ENCODE measurements at regions not wholly inside any gene's neighbourhood (a gene's known extent, or its start where the extent isn't known, plus 50 kb on each side); places are given as distances from the start of the nearest gene placed in this dataset.
A peak's percentile ranks its signal among the peaks of the same experiment; 100 is the strongest.

DNA sequence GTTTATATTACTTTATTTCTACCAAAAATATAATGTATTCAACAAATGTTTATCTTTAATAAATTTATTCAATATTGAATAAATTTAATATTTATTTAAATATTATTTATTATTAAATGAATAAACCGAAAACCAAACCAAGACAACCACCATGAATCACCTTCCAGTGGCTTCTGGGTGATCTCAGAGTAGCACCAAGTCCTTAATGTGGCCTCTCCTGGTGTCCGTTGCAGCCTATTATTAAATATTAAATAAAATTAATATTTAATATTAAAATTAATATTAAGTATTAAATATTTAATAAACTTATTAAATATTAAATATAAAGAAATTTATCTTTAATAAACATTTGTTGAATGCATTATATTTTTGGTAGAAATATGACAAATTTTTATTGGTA lies 143.3 kb upstream of the PLPP4 start:
- no peak for DNase-seq

DNA sequence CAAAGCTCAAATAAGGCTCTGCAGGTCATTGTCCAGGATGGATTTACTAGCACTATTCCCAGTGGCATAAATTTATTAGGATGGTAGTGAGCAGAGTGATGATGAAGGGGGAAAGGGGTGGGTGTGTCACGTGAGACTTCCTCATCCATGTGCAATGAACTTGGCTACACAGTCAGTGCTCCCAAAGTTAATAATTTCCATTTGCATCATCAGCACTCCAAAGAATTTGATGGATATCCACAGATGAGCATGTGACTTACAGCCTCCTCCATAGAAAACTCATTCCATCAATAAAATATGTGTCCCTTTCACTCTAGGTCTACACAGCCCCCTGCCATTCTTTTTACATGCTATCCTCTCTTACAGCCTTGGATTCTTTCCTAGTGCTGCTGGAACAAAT lies 142.6 kb upstream of the PLPP4 start:
- DNase-seq = no peak

DNA sequence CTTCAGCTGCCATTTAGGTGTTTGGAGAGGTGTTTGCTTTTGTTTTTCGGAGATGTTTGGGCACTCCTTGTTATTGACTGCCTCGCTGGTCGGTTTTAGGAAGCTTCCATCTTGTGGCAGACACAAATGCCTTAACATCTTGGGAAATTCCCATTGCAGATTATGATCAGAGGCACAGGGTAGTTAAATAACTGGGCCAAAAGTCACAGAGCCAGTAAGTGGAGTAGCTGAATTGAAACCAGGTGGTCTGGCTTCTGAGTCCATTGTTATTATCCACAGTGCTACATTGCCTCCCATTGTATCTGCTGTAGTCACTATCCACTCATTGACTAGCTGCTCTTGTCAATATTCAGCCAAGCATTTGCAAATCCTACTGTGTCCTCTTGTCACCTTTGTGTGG lies 138.2 kb upstream of the PLPP4 start:
- DNase-seq = no peak

DNA sequence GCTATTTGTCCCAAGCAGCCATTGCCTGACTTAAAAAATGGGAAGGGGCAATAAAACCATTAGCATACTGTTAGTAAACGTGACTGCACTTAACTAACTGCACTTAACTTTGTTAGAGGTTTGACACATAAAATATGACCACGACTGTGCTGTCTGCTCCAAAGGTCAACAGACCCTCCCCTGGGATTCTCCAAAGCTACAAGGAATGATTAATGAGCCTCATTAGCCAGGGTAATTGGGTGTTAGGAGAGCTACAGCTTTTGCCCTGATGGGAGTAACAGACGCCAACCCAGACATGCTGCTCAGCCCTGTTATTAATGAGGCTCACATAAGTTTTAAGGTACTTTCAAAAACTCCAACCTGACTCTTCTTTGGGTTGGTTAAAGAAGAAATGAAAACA lies 129.4 kb upstream of the PLPP4 start:
- no peak for DNase-seq

DNA sequence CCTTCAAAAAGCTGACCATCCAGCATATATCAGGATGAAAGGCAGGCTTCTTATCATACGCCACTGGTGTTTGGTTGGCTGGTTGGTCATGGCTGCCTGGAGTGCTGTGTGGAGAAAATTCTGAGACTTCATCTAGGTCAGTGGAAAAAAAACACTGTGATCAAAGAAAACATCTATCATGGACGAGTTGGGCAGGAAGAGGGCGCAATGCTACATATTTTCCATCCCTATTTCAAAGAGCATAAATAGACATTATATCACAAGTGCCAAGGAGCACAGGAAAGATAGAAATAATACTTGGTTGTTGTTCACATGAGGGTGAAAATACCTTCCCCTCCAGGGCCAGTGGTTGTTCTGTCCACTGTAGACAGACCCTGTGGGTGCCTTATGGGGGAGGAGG lies 128.4 kb upstream of the PLPP4 start:
- DNase-seq = no peak

DNA sequence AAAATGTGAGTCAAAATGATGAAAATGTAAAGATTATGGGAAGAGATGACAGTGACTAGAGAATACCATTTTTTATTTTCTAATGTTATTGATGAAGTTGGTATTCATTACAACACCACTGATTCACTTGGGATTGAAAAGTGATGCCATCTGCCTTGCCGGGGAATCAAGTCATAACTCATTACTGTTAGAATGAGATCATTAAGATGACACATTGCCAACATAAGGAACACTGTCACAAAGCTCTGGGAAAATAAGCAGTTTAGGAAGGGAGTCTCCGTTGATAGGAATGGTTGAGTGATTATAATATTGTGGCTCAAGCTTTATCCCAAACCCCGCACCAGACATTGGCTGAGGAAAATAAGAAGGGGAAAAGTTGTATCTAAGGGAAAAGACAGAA lies 121.5 kb upstream of the PLPP4 start:
- no peak for DNase-seq

DNA sequence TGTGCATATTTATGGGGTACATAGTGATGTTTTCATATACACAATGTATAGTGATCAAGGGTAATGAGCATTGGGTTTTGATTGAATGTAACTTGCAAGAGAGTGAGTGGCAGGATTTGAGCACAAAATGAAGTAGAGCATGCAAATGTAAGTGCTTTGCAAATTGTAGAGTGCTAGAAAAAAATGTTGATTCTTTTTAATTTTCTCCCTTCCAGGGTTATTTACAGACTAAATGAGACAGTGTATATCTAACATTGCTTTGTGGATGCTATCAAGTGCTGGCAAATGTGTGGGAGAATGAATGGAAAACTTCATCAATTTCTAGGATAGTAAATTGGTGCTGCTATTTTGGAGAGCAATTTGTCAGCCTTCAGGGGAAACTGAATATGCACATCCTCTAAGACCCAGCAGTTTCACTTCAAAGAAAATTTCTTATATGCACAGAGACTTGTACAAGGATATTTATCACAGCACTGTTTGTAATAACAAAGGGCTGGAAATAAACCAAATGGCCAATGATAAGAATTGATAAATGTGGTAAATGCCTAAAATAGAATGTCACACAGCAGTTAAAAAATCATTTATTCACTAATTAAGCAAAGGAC lies 120.6 kb upstream of the PLPP4 start:
- no peak for DNase-seq

DNA sequence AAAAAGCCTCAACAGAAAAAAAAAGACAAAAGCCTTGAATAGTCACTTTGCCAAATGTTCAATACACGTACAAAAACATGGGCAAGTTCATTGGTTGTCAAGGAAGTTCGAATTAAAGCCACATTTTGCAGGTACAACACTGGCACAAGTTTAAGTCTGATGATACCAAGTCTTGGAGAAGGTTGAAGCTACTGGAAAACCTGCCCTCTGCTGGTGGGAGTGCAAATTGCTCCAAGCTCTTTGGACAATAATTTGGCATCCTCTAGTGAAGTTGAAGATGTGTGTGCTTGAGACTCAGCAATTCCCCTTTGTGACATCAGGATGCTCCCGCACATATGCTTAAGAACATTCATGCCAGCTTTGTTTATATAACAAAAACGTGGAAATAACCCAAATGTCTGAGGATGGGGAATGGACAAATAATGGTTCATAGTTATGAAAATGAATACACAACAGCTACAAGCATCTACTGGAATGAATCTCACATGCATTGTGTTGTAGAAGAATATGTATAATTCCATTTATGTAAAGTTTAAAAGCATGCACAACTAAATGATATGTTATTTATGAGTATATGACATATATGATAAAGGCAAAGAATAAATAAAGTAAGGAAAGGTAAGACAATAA lies 120.0 kb upstream of the PLPP4 start:
- peak; percentile 18 for DNase-seq

DNA sequence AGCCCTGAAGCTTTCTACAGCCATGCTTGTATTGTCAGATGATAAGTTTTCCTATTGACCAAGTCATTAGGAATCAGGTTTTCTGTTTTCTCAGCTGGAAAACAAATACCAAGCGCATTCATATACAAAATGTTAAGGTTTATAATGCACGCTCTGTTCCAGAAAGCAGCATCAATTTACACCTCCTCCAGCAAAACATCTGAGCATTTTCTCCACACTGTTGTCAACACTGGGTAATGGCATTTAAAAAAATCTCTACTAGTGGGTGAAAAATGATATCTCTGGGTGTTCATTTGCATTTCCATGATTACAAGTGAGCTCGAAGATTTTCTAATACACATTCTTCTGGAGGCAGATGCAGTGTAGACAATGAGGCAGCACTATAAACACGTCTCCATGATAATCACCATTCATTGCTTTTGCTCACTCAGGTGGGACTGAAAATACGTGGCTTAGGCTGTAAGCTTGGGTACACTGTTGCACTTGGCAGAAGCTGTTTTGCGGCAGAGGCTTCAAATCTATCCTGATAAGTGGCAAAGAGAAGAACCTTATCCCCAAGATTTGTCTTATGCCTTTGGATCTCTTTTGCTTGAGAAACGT lies 114.8 kb upstream of the PLPP4 start:
- DNase-seq = no peak

DNA sequence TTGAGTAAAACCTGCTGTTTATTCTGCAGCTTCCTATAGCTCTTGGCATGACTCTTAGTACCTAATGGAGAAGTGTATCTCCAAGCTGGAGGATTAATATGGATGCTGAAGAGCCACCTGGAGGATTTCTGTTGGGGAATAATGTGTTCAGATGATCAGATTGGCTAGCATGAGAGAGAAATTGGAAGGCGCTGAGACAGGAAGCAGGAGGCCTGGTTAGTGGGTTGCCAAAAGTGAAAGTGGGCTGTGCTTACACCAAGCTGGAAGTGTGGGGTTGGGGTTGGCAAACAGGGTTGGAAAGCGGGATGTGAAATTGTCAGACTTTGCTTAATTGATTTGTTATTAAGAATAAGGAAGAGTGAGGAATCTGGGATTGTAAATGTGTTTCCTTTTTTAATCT lies 111.8 kb upstream of the PLPP4 start:
- no peak for DNase-seq

DNA sequence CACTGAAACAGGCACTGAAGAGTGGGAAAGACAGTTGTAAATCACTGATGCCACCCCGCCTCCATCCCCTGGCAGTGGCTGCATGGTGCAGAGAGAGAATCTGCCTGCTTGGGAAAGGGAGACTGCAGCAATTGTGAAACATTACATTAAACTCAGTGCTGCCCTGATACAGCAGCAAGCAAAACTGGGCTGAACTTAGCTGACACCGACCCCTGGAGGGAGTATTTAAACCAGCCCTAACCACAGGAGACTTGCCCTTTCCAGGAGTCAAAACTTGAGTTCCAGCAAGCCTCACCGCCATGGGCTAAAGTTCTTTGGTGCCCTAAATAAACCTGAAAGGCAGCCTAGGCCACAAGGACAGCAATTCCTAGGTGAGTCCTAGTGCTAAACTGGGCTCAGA lies 109.4 kb upstream of the PLPP4 start:
- DNase-seq = no peak

DNA sequence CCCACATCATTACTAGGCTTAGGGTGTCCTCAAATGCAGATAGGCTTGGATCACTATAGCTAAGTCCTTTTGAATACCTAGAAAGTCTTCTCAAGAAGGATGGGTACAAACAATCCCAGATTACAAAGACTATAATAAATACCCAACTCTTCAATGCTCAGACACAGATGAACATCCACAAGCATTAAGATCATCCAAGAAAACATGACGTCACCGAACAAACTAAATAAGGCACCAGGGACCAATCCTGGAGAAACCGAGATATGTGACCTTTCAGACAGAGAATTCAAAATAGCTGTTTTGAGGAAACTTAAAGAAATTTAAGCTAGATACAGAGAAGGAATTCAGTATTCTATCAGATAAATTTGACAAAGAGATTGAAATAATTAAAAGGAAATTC lies 108.0 kb upstream of the PLPP4 start:
- no peak for DNase-seq

DNA sequence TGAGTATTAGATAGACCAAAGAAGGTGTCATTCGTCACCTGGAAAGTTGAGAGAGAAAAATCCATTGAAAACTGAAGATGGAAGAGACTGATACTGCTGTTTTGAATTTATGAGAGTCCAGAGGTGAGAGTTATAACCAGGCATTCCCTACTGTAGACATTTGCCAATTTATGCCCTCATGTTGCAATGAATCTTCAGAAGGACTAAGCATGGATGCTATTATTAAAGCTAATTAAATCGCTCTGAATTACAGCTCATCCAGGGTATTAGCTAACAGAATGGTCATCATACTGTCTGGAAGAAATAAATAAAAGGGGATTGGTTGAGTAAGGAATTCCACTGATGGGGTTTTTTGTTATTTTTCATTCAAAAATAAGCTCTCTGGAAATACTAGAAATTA lies 101.6 kb upstream of the PLPP4 start:
- no peak for DNase-seq

DNA sequence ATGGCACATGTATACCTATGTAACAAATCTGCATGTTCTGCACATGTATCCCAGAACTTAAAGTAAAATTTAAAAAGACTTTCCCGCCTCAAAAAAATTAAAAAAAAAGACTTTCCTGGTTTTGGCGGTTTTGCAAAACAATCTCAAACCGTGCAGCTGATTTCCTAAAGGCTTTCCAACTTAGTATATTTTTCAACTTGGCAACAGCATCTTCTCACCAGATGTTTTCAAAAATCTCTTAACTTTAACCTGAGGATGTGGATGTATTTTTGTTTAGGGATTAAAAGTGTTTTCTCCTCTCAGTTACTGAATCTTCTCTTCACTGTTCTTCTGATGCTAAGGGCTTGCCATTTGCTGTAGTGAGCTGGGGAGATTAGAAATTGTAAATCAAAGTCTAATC lies 96.5 kb upstream of the PLPP4 start:
- DNase-seq = no peak

DNA sequence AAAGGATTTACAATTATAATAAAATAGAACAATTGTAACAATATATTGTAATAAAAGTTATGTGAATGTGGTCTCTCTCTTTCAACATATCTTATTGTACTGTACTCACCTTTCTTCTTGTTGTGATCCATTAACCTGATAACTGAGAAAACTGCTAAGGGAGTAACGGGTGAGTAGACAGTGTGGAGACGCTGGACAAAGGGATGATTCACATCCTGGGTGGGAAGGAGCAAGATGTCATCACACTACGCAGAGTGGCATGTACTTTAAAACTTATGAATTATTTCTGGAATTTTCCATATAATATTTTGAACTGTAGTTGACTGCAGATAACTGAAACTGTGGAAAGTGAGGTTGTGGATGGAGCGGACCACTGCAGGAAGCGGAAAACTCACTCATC lies 91.2 kb upstream of the PLPP4 start:
- no peak for DNase-seq

DNA sequence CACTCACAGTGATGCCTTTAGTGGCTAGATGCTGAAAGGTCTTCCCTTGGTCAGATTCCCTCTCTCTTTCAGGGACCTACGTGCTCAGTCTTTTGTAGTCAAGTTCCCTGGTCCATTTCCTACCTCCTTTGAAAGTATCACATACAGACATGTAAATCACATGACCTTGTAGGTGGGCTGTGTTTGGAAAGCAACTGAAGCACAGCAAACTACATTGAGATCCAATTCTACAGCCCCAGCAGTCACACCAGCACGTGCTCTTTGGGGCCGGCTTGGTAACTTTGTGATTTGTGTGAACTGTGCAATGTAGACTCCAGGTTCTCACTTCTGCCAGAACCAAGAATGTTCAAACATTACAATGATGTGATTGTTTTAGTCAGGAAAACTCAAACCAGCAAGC lies 89.7 kb upstream of the PLPP4 start:
- no peak for DNase-seq

DNA sequence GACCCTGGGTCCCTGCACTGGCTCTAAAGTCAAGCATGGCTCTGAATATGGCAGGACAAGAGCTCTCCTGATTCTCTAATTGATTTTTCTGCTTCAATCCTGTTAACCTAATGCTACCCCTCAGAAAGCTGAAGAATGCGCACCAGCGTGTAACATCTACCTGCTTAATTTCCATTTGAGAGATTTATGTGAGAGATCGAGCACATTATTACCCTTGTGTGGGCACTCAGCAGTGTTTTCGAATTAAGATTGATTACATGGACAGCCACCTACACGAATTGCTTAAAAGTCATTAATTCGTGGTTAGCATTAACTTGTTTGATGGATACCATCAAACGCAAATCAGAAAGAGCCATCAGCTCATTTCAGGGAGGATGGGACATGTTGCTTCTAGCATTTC lies 88.7 kb upstream of the PLPP4 start:
- DNase-seq = no peak

DNA sequence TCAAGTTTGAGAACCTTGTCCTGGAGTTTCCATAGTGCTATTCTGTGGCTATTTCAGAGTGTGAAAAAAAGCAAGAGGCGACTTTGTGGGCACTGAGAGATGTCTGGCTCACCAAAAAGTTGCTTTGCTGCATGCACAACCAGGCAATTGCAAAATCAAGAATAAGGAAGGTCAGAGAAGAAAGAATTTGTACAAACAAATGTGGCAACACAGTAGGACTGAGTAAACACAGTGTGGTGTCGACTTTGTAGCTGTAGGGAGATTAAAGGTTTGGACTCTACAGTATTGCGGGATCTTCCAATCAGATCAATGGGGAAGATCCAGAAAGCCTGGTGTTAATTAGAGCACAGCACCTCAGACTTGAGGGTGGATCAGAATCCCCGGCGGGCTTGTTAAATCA lies 88.1 kb upstream of the PLPP4 start:
- no peak for DNase-seq

DNA sequence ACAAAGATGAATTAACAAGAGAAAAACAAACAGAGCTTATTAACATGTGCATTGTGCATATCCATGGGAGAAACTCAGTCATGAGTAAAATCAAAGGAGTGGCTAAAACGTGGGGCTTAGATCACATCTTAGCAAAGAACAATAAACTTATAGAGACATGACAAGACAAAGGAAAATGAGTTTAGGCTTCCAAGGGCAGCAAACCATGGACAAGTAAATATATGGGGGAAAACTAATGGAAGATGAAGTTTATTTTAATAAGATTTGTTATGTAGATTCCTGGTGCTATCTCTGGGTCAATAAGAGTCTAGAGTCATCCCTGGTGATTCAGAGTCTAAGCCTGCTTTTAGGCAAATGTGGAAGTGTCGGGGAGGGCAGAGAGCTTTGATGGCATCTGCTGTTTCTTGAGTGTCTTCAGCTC lies 87.2 kb upstream of the PLPP4 start:
- no peak for DNase-seq

DNA sequence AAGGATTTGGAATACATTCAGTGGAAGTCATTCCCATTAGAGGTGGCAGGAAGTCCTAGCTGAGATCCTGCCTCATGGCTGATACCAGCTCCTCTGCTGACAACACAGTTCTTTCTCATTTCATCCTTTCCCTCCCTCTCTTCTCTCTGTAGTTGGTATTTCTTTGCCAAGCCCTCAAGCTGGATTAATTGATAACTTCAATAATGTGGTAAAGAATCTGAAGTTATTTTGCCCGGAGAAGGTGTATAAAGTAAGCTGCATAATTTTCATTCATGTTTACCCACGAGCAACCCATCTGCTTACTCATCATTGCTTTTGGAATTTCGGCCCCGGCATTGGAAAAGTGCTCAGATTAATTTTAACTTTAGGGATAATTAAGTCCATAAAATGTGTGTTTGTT lies 85.2 kb upstream of the PLPP4 start:
- DNase-seq = no peak

DNA sequence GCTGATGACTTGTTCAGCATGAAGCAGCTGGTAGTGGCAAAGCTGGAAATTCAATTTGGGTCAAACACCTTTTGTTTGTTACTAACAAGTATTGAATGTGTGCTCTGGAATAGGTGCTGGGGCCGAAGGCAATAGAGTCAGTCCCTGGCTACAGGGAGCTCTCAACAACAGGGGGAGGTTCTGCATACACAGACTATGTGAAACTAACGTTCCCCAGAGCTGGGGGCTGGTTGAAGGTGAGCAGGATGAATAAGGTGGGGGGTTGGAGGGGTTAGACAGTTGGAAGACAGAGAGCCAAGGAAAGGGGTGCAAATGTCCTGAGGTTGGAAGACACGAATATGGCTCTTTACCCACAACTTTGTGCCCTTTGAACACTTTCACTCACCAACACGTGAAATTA lies 84.1 kb upstream of the PLPP4 start:
- no peak for DNase-seq

DNA sequence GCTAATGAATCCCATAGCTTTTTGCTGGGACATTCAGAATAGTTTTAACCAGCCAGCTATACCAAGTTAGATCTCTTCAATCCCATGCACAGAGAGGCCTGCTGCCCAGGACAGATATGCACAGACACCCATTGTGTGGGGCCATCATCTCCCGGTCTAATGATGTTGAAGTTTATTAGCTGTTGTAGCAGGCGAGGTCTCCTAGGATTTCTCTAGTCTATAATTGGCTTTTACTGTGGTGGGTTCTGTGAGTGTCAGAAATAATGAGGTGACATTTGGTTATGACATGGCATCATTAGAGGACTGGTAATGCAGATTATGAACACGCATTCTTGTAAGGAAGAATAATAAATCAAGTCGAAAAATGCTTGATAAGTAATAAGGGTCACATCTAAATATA lies 81.4 kb upstream of the PLPP4 start:
- no peak for DNase-seq

DNA sequence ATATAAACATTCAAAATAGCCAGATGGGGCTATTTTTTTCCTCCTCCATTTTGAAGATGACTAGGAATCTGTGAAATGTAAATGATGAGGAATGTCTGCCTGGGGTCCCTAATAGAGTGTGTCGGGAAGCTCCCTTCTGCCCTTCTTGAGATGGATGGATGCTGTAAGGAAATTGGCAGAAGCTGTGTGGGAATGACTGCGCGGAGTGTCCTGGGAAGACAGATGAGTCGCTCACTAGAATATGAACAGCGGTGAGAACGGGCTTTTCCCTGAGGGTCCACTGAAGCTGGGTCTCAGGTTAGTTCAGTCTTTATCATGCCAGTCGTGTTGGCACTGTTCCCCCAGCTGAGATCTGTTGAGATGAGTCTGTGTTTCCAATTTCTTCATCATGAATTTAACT lies 75.1 kb upstream of the PLPP4 start:
- no peak for DNase-seq

DNA sequence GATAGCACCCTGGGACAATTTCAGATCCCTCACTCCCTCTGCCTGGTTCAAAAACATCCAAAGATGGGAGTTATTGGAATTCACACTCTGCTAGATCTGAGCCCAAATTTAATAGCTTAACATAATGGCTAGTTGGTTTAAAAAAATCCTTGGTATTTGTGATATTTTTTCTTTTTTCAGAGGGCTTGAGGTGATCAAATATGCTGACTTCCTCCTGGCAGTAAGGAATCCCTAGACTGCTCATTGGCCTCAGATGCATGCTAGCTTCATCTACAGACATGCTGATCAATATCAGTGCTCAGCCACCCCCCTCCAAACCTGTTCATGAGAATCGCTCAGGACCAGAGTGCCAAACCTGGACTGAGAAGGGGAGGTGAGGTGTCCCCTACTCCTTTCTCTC lies 74.7 kb upstream of the PLPP4 start:
- no peak for DNase-seq

DNA sequence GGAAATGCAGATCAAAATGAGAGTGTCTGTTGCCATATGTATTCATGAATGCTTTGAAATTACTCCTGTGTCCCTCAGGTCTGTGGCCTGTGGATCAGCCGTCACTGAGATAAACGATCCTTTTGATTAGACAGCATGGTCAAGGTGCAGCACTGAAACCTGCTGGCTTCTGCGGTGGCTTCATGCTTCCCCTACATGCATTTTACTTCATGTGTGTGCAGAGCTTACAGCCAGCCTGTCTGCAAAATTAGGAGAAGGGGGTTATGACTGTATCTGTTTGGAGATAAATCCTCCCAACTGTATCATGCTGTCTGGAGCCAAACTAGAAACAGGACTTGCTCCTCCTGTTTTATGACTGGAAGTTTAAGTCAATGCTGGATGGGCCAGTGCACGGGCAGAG lies 71.0 kb upstream of the PLPP4 start:
- DNase-seq = no peak

All from NCI-H1105 (cell line).